ENCODE measurements at regions not wholly inside any gene's neighbourhood (a gene's known extent, or its start where the extent isn't known, plus 50 kb on each side); places are given as distances from the start of the nearest gene placed in this dataset.

DNA sequence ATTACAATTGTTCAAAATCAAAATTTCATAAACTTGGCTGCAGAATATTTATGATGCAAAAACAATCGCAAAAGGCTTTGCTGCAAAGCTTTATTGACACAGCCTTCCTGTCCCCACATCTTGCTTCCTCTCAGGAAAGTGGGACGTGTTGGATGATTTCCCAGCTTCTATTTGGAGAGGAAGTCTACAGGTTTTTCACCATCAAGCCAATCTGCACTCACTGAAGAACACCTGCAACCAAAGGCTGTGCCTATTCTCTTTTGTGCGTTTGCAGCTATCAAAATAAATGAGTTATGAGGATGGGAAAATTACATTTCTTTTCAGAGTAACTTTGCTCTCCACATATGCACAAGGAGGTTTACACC is 214.4 kb downstream of the PLK2 start:
- H3K4me3 ChIP-seq (ENCODE audit: low read depth, low read length) = no peak overlapping the region
- no peak for TF ChIP-seq CTCF (IDR thresholded peaks at IDR 0.05; ENCODE audit: low read depth, low read length)

- no peak for TF ChIP-seq CTCF (IDR thresholded peaks at IDR 0.05; ENCODE audit: low read depth, low read length)
- H3K4me3 ChIP-seq (ENCODE audit: low read depth, low read length) = no peak overlapping the region
Observed at GRCh38 chr5:58244819-58245475, 214.9 kb downstream of the PLK2 start.

GRCh38 chr5:58241389-58241788 is 218.5 kb downstream of the PLK2 start:
- no peak overlapping the region for H3K4me3 ChIP-seq (ENCODE audit: low read depth, low read length)
- no peak for TF ChIP-seq CTCF (IDR thresholded peaks at IDR 0.05; ENCODE audit: low read depth, low read length)

DNA sequence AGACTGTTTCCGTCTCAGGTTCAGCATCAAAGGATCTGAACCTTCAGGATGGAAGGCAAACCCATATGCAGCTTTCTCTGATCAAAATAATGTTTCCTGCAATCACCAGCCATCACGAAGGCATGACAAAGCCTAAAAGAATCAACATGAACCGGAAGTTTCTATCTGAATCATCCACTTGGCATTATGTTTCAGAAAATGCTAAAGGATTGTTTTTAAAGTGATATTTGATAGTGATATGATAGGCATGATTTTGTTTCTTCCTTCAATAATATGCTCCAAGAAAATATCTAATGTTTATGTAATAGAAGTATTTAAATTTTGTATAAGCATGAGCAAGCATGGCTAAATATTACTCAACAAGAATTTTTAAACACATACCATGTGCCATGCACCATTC is 219.6 kb downstream of the PLK2 start:
- TF ChIP-seq CTCF (IDR thresholded peaks at IDR 0.05; ENCODE audit: low read depth, low read length) = no peak
- no peak overlapping the region for H3K4me3 ChIP-seq (ENCODE audit: low read depth, low read length)

- no peak overlapping the region for H3K4me3 ChIP-seq (ENCODE audit: low read depth, low read length)
- no peak for TF ChIP-seq CTCF (IDR thresholded peaks at IDR 0.05; ENCODE audit: low read depth, low read length)
Observed at GRCh38 chr5:58239731-58240130, 220.2 kb downstream of the PLK2 start.

DNA sequence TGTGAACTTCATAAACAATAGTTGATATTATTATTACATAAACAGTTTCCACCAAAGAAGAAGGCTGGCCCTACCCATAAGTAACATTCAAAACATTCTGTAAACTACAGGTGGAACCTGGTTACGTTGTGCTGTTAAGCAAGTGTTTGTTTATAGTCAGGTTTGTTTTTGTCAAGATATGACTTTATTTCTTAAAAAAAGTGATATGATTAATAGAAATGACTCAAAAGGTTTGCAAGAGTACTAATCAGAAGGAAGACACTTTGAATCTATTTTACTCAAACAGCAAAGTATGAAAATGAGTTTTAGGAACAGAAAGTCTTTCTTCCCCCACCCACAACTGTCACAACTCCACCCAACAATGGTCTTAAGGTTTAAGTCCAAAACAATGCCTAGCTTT is 220.8 kb downstream of the PLK2 start:
- TF ChIP-seq CTCF (IDR thresholded peaks at IDR 0.05; ENCODE audit: low read depth, low read length) = no peak
- H3K4me3 ChIP-seq (ENCODE audit: low read depth, low read length) = no peak overlapping the region

DNA sequence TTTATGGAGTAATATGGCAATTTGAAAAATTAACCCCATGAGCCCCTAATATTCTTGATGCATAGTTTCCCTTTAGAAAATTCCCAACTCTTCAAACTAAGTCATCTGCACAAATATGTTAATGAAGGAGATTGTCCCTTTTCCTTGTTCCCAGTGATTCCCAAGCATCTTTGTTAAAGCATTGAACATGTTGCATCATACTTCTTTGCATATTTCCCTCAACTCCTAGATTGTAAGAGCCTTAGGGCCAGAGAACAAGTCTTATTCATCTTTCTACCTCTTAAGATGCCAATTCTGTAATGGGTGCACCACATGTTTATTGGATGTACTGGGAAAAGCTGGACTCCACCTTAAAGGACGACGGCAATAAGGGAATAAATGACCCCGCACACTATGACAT is 223.4 kb downstream of the PLK2 start:
- no peak for TF ChIP-seq CTCF (IDR thresholded peaks at IDR 0.05; ENCODE audit: low read depth, low read length)

More for the DNA sequence above, 223.4 kb downstream of the PLK2 start:
- no peak overlapping the region for H3K4me3 ChIP-seq (ENCODE audit: low read depth, low read length)
